Ovary (tissue), 7 donors: ENCODE measurements at regions not wholly inside any gene's neighbourhood (a gene's known extent, or its start where the extent isn't known, plus 50 kb on each side); places are given as distances from the start of the nearest gene placed in this dataset.

ENCODE experiments used
- DNase-seq, 5 donors: peaks; one replicate each; pipeline ENCODE4 v3.0.0-alpha.2; 2019 to 2020
- H3K27ac ChIP-seq, 2 donors: fragments of 200-600 bp; one replicate each; pipeline versions ENCODE4 v1.5.1 to v1.8.0; 2019 to 2022
- H3K27me3 ChIP-seq: fragments of 200-600 bp; one replicate; pipeline ENCODE4 v1.8.0; 2022
- H3K36me3 ChIP-seq: fragments of 200-600 bp; sonication (generic); one replicate; pipeline ENCODE4 v1.5.1; 2019
- H3K4me1 ChIP-seq: one replicate; pipeline ENCODE4 v1.8.1; 2013; ENCODE audit warnings: mild to moderate bottlenecking, moderate library complexity; ENCODE audit not compliant: insufficient read depth
- H3K4me3 ChIP-seq: fragments of 200-600 bp; sonication (generic); one replicate; pipeline ENCODE4 v1.5.1; 2017
- H3K9me3 ChIP-seq, 2 donors: fragments of 200-600 bp in 1 of 2; sonication (generic) in 1 of 2; one replicate each; pipeline versions ENCODE4 v1.5.1 to v1.8.1; 2013 to 2019; ENCODE audit warnings: mild to moderate bottlenecking in 1 of 2, moderate library complexity in 1 of 2
- EP300 ChIP-seq: sonication (generic); formaldehyde crosslinking; IDR thresholded peaks from one replicate; pipeline ENCODE4 v1.6.1; 2017; ENCODE audit warnings: antibody characterized with exemption
- POLR2A ChIP-seq: fragments of 450-650 bp; IDR thresholded peaks from one replicate; pipeline ENCODE4 v1.6.1; 2017; ENCODE audit warnings: antibody characterized with exemption, mild to moderate bottlenecking, moderate library complexity
- WGBS, 3 donors: extraction: QIAGEN DNeasy Blood & Tissue Kit in 1 of 3; methylation state at CpG; one replicate each; pipeline versions ENCODE4 v1.1.5 to v1.1.7; 2013 to 2017; 5-methylcytosine and 5-hydroxymethylcytosine counted together
- intact Hi-C, 4 donors: fragments of 100-400 bp; cut with DNase I; formaldehyde crosslinking; loops; one replicate each; pipeline versions ENCODE4 v1.11.0 to v1.15.1; 2022 to 2023
- TF ChIP-seq, protein P1 (sequence below), 3 donors: fragments of 450-650 bp in 2 of 3; fragments of 200-600 bp in 1 of 3; IDR thresholded peaks; one replicate each; pipeline versions ENCODE4 v1.5.1 to v1.8.0; 2016 to 2022; ENCODE audit warnings: antibody characterized with exemption in 3 of 3, mild to moderate bottlenecking in 1 of 3
- donor health status: DM: no; HTN: no; CAD: no; lungs with moderate emphysema.
- donor health status: DM: no; HTN: no; CAD: no.
- donor health status: Bipolar disorder and iron deficiency.
- donor health status: DM: no; HTN: no; CAD: no.
- donor health status: DM: yes; HTN: yes; CAD: no.

DNA sequence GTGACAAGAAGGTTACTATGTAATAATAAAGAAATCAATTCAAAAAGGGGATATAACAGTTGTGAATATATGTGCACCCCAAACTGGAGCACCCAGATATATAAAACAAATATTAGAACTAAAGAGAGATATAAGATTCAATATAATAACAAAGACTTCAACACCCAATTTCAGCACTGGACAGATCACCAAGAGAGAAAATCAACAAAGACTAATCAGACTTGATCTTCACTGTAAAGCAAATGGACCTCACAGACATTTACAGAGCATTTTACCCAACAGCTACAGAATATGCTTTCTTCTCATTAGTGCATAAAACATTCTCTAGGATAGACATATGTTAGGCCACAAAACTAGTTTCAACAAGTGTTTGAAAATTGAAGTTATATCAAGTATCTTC is 287.7 kb downstream of the DSC3 start:
- H3K27me3 ChIP-seq, result no peaks in the 10 kb centered on the region
- intact Hi-C loops, result no loop called here
- TF ChIP-seq, protein P1, sequence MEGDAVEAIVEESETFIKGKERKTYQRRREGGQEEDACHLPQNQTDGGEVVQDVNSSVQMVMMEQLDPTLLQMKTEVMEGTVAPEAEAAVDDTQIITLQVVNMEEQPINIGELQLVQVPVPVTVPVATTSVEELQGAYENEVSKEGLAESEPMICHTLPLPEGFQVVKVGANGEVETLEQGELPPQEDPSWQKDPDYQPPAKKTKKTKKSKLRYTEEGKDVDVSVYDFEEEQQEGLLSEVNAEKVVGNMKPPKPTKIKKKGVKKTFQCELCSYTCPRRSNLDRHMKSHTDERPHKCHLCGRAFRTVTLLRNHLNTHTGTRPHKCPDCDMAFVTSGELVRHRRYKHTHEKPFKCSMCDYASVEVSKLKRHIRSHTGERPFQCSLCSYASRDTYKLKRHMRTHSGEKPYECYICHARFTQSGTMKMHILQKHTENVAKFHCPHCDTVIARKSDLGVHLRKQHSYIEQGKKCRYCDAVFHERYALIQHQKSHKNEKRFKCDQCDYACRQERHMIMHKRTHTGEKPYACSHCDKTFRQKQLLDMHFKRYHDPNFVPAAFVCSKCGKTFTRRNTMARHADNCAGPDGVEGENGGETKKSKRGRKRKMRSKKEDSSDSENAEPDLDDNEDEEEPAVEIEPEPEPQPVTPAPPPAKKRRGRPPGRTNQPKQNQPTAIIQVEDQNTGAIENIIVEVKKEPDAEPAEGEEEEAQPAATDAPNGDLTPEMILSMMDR (IDR thresholded peaks at IDR 0.05), result no peak
- TF ChIP-seq POLR2A, result no peak
- TF ChIP-seq EP300, result no peak
- no peaks in the 10 kb centered on the region for H3K9me3 ChIP-seq
- no peaks in the 10 kb centered on the region for H3K36me3 ChIP-seq
- H3K27ac ChIP-seq, result no peak overlapping the region
- H3K4me3 ChIP-seq, result no peak overlapping the region
- H3K4me1 ChIP-seq, result no peaks in the 10 kb centered on the region
- DNase-seq, result no peak

DNA sequence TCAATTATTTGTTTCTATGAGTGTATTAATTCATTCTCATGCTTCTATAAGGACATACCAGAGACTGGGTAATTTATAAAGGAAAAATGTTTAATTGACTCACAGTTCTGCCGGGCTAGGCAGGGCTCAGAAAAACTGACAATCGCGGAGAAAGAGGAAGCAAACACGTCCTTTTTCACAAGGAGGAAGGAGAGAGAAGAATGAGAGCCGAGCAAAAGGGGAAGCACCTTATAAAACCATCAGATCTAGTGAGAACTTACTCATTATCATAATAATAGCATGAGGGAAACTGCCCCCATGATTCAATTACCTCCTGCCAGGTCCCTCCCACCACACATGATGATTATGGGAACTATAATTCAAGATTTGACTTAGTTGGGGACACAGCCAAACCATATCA is 294.0 kb downstream of the DSC3 start:
- no peaks in the 10 kb centered on the region for H3K36me3 ChIP-seq
- no peaks in the 10 kb centered on the region for H3K4me1 ChIP-seq
- H3K9me3 ChIP-seq, result no peaks in the 10 kb centered on the region
- H3K27me3 ChIP-seq, result no peaks in the 10 kb centered on the region
- TF ChIP-seq, protein P1 (IDR thresholded peaks at IDR 0.05), result no peak
- TF ChIP-seq EP300, result no peak
- TF ChIP-seq POLR2A, result no peak
- no peak overlapping the region for H3K27ac ChIP-seq
- WGBS, 3 donors, result 75 to 79% (median 75%) methylated on average over 5 of the region's 5 CpGs
- no peak overlapping the region for H3K4me3 ChIP-seq
- intact Hi-C loops, result no loop called here
- DNase-seq, result no peak

- no peak overlapping the region for H3K27ac ChIP-seq
- DNase-seq, result no peak
- no peaks in the 10 kb centered on the region for H3K27me3 ChIP-seq
- TF ChIP-seq POLR2A (no peak), EP300 (no peak)
- TF ChIP-seq, protein P1 (IDR thresholded peaks at IDR 0.05), result no peak
- no peaks in the 10 kb centered on the region for H3K36me3 ChIP-seq
- H3K4me1 ChIP-seq, result no peaks in the 10 kb centered on the region
- H3K9me3 ChIP-seq, result no peaks in the 10 kb centered on the region
- intact Hi-C loops, result no loop called here
- H3K4me3 ChIP-seq, result no peak overlapping the region
These were observed 296.3 kb downstream of the DSC3 start for GRCh38 chr18:30746224-30746623.

- no peaks in the 10 kb centered on the region for H3K27me3 ChIP-seq
- H3K4me3 ChIP-seq, result no peak overlapping the region
- H3K9me3 ChIP-seq, result no peaks in the 10 kb centered on the region
- no peak for TF ChIP-seq EP300
- TF ChIP-seq POLR2A, result no peak
- H3K27ac ChIP-seq, result no peak overlapping the region
- H3K4me1 ChIP-seq, result no peaks in the 10 kb centered on the region
- no peak for DNase-seq
- no peaks in the 10 kb centered on the region for H3K36me3 ChIP-seq
- intact Hi-C loops, result no loop called here
These were observed 299.5 kb downstream of the DSC3 start for GRCh38 chr18:30743033-30743432.

DNA sequence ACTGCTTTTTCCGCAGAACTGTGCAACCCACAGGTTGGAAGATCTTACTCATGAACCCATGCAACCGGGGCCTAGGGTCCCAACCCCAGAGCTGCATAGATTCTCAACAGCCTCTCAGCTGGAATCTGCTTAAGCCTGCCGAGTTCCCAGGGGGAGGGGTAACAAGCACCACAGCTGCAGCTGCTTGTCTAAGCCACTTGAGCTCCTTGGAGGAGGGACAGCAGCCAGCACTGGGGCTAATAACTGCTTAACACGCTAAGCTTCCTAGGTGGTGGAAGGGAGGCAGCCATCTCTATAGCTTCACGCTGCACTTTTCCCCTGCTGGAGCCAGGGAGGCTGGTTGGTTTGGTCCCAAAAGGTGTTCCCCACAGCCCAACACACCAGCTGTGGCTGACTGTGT is 311.6 kb downstream of the DSC3 start:
- Histone ChIP-seq H3K27me3 (no peaks in the 10 kb centered on the region), H3K27ac (no peak overlapping the region), H3K9me3 (no peaks in the 10 kb centered on the region), H3K4me3 (no peak overlapping the region), H3K4me1 (no peaks in the 10 kb centered on the region), H3K36me3 (no peaks in the 10 kb centered on the region)
- DNase-seq, result no peak
- TF ChIP-seq, protein P1 (IDR thresholded peaks at IDR 0.05), result no peak
- TF ChIP-seq EP300, result no peak
- TF ChIP-seq POLR2A, result no peak
- WGBS, 3 donors, result 84 to 90% (median 85%) methylated on average over 5 of the region's 5 CpGs
- intact Hi-C loops, result no loop called here
